ENCODE measurements at regions not wholly inside any gene's neighbourhood (a gene's known extent, or its start where the extent isn't known, plus 50 kb on each side); places are given as distances from the start of the nearest gene placed in this dataset.

DNA sequence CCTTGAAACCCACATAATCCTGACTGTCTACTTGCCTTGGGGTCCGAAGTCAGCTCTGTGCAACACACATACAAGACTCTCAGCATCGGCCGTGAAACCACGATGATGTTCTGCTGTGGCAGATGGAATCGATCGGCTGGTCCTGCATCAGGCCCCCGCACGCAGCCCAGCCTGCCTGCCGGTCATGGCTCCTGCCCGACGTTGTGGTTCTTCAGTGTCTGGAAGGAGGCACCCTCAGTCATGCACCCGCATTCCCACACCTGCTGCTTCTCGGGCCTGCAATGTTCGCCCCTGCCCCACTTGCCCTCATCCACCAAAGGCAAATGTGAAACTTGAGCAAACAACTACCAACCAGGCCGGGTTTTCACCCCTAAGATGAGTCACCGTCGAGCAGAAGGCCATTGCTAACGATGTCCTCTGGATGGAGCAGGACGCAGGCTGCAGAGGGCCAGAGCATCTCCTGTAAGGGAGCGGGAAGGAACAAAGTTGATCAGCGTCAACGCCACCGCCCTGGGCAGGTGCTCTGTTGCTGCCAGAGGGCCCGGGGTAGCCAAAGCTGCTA lies 128.9 kb upstream of the PDE10A start (continued):
- no peak for TF ChIP-seq ZNF473 (tag by site-specific recombination; IDR thresholded peaks at IDR 0.05)
- TF ChIP-seq, protein P1, sequence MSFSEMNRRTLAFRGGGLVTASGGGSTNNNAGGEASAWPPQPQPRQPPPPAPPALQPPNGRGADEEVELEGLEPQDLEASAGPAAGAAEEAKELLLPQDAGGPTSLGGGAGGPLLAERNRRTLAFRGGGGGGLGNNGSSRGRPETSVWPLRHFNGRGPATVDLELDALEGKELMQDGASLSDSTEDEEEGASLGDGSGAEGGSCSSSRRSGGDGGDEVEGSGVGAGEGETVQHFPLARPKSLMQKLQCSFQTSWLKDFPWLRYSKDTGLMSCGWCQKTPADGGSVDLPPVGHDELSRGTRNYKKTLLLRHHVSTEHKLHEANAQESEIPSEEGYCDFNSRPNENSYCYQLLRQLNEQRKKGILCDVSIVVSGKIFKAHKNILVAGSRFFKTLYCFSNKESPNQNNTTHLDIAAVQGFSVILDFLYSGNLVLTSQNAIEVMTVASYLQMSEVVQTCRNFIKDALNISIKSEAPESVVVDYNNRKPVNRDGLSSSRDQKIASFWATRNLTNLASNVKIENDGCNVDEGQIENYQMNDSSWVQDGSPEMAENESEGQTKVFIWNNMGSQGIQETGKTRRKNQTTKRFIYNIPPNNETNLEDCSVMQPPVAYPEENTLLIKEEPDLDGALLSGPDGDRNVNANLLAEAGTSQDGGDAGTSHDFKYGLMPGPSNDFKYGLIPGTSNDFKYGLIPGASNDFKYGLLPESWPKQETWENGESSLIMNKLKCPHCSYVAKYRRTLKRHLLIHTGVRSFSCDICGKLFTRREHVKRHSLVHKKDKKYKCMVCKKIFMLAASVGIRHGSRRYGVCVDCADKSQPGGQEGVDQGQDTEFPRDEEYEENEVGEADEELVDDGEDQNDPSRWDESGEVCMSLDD (tag by site-specific recombination; IDR thresholded peaks at IDR 0.05): no peak
- no peak for TF ChIP-seq ZNF112 (tag by site-specific recombination; IDR thresholded peaks at IDR 0.05)
- TF ChIP-seq REPIN1 (tag by site-specific recombination; IDR thresholded peaks at IDR 0.05; ENCODE audit: low read depth): no peak
- no peak for TF ChIP-seq KLF1 (tag by site-specific recombination; IDR thresholded peaks at IDR 0.05)
- no peak for TF ChIP-seq HOXD13 (CRISPR knock-in tag; IDR thresholded peaks at IDR 0.05; ENCODE audit: borderline replicate concordance)
- TF ChIP-seq, protein P2, sequence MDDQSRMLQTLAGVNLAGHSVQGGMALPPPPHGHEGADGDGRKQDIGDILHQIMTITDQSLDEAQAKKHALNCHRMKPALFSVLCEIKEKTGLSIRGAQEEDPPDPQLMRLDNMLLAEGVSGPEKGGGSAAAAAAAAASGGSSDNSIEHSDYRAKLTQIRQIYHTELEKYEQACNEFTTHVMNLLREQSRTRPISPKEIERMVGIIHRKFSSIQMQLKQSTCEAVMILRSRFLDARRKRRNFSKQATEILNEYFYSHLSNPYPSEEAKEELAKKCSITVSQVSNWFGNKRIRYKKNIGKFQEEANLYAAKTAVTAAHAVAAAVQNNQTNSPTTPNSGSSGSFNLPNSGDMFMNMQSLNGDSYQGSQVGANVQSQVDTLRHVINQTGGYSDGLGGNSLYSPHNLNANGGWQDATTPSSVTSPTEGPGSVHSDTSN (CRISPR knock-in tag; IDR thresholded peaks at IDR 0.05): no peak

DNA sequence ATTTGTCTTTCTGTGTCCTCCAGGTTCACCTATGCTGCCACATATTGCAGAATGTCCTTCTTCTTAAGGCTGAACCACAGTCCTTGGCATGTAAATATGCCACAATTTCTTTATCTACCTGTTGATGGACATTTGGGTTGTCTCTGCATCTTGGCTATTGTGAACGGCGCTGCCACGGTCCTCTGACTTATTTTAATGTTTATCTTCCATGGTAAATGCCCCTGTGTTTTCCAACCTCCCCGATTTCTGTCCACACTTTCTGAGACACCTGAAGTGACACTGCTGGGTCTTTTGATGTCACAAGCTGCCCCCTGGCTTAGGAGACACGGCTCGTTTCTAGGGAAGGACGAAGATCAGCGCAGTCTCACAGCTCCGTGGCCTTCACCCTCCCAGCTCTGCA lies 128.3 kb upstream of the PDE10A start:
- Histone ChIP-seq H3K27ac (ENCODE audit: extremely low read depth, low read depth, low read length) (no peak overlapping the region), H3K9me3 (ENCODE audit: control insufficient read depth, insufficient read depth, low read depth, low read length) (no peaks in the 10 kb centered on the region), H3K36me3 (ENCODE audit: control insufficient read depth in 2 of 2, insufficient read depth in 1 of 2, low read length in 2 of 2) (no peaks in the 10 kb centered on the region), H3K4me3 (ENCODE audit: low read depth, low read length) (no peak overlapping the region), H3K4me1 (ENCODE audit: control insufficient read depth, insufficient read depth, low read length) (no peaks in the 10 kb centered on the region)
- TF ChIP-seq ZFP69B (tag by site-specific recombination; IDR thresholded peaks at IDR 0.05) (no peak), ZNF514 (tag by site-specific recombination; IDR thresholded peaks at IDR 0.05) (no peak), HOXC10 (CRISPR knock-in tag; IDR thresholded peaks at IDR 0.05) (no peak), ZIC2 (tag by site-specific recombination; IDR thresholded peaks at IDR 0.05) (no peak), OSR2 (tag by site-specific recombination; IDR thresholded peaks at IDR 0.05) (no peak), ZNF155 (tag by site-specific recombination; IDR thresholded peaks at IDR 0.05) (no peak), KLF8 (tag by site-specific recombination; IDR thresholded peaks at IDR 0.05) (no peak), ZNF175 (tag by site-specific recombination; IDR thresholded peaks at IDR 0.05) (no peak), ZNF623 (tag by site-specific recombination; IDR thresholded peaks at IDR 0.05) (no peak), ZNF626 (tag by site-specific recombination; IDR thresholded peaks at IDR 0.05) (no peak), ZNF2 (tag by site-specific recombination; IDR thresholded peaks at IDR 0.05) (no peak), ZNF184 (tag by site-specific recombination; IDR thresholded peaks at IDR 0.05) (no peak), ZNF548 (tag by site-specific recombination; IDR thresholded peaks at IDR 0.05) (no peak)
- TF ChIP-seq, protein P3, sequence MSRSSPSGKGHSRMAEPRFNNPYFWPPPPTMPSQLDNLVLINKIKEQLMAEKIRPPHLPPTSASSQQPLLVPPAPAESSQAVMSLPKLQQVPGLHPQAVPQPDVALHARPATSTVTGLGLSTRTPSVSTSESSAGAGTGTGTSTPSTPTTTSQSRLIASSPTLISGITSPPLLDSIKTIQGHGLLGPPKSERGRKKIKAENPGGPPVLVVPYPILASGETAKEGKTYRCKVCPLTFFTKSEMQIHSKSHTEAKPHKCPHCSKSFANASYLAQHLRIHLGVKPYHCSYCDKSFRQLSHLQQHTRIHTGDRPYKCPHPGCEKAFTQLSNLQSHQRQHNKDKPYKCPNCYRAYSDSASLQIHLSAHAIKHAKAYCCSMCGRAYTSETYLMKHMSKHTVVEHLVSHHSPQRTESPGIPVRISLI (tag by site-specific recombination; IDR thresholded peaks at IDR 0.05): no peak
- TF ChIP-seq, protein P4, sequence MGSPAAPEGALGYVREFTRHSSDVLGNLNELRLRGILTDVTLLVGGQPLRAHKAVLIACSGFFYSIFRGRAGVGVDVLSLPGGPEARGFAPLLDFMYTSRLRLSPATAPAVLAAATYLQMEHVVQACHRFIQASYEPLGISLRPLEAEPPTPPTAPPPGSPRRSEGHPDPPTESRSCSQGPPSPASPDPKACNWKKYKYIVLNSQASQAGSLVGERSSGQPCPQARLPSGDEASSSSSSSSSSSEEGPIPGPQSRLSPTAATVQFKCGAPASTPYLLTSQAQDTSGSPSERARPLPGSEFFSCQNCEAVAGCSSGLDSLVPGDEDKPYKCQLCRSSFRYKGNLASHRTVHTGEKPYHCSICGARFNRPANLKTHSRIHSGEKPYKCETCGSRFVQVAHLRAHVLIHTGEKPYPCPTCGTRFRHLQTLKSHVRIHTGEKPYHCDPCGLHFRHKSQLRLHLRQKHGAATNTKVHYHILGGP (tag by site-specific recombination; IDR thresholded peaks at IDR 0.05): no peak
- CTCF ChIA-PET: interaction anchor here (0.6 to 1.1 kb wide), 3 partner anchors 24 to 315 kb away, joined by 3 to 4 read pairs (median 3); no protein-coding TSS in a partner anchor
- POLR2A ChIA-PET: no interaction called here

Measured in HEK293 (cell line).